ENCODE measurements at regions not wholly inside any gene's neighbourhood (a gene's known extent, or its start where the extent isn't known, plus 50 kb on each side); places are given as distances from the start of the nearest gene placed in this dataset.
A peak's percentile ranks its signal among the peaks of the same experiment; 100 is the strongest.
"Not testable (repeated sequence)": the region's sequence is repeated elsewhere in the genome, so short reads cannot be mapped to it uniquely, and the experiment has no call there.

- no peak for DNase-seq
Measured at GRCh38 chr10:3336673-3337293, 164.2 kb upstream of the PITRM1 start.

- no peak for DNase-seq
Measured at GRCh38 chr10:3333426-3333825, 160.8 kb upstream of the PITRM1 start.

GRCh38 chr10:3331690-3332230 is 159.2 kb upstream of the PITRM1 start:
- no peak for DNase-seq

- DNase-seq = no peak
Measured at GRCh38 chr10:3331187-3331586, 158.6 kb upstream of the PITRM1 start.

GRCh38 chr10:3330663-3331062 is 158.1 kb upstream of the PITRM1 start:
- peak; percentile 58 for DNase-seq

- DNase-seq = no peak
Measured at GRCh38 chr10:3325954-3326750, 153.6 kb upstream of the PITRM1 start.

GRCh38 chr10:3324612-3325038 is 152.0 kb upstream of the PITRM1 start:
- peak; percentile 18 for DNase-seq

GRCh38 chr10:3323865-3324498 is 151.4 kb upstream of the PITRM1 start:
- peak; percentile 80 for DNase-seq

GRCh38 chr10:3321123-3321522 is 148.5 kb upstream of the PITRM1 start:
- DNase-seq = no peak

- DNase-seq = no peak
Measured at GRCh38 chr10:3319811-3320226, 147.2 kb upstream of the PITRM1 start.

- not testable (repeated sequence) for DNase-seq
Measured at GRCh38 chr10:3318480-3318807, 145.9 kb upstream of the PITRM1 start.

GRCh38 chr10:3317553-3318479 is 145.2 kb upstream of the PITRM1 start:
- DNase-seq = not testable (repeated sequence)

GRCh38 chr10:3314445-3315085 is 142.0 kb upstream of the PITRM1 start:
- not testable (repeated sequence) for DNase-seq

GRCh38 chr10:3313784-3314444 is 141.3 kb upstream of the PITRM1 start:
- peak; percentile 78 for DNase-seq

GRCh38 chr10:3312403-3312940 is 139.9 kb upstream of the PITRM1 start:
- DNase-seq = no peak

- DNase-seq = no peak
Measured at GRCh38 chr10:3310016-3310784, 137.6 kb upstream of the PITRM1 start.

- no peak for DNase-seq
Measured at GRCh38 chr10:3306050-3306449, 133.5 kb upstream of the PITRM1 start.

- DNase-seq = no peak
Measured at GRCh38 chr10:3295582-3296151, 123.1 kb upstream of the PITRM1 start.

GRCh38 chr10:3294919-3295581 is 122.5 kb upstream of the PITRM1 start:
- no peak for DNase-seq
